Astrocyte (in vitro differentiated cells and primary cell): ENCODE measurements at regions not wholly inside any gene's neighbourhood (a gene's known extent, or its start where the extent isn't known, plus 50 kb on each side); places are given as distances from the start of the nearest gene placed in this dataset.

Experiments
- DNase-seq: peaks from one replicate; pipeline ENCODE4 v3.0.0-alpha.2; 2010; ENCODE audit warnings: low read depth
- FAIRE-seq: peaks from 2 replicates; lab custom pipeline; 2011; peaks lifted over from hg19 to GRCh38; lab: Jason Lieb, UNC
- H2AFZ ChIP-seq: 2 replicates; pipeline ENCODE4 v1.6.0; 2012; ENCODE audit warnings: low read depth, low read length, inconsistent platforms
- H3K27ac ChIP-seq: 2 replicates; pipeline ENCODE4 v1.5.1; 2011; ENCODE audit warnings: low read depth, low read length, inconsistent platforms
- H3K27me3 ChIP-seq: 2 replicates; pipeline ENCODE4 v1.6.0; 2011; ENCODE audit warnings: low read length, inconsistent platforms; ENCODE audit not compliant: insufficient read depth
- H3K36me3 ChIP-seq: 2 replicates; pipeline ENCODE4 v1.5.1; 2011; ENCODE audit warnings: low read length, inconsistent platforms; ENCODE audit not compliant: insufficient read depth
- H3K4me1 ChIP-seq: 2 replicates; pipeline ENCODE4 v1.5.1; 2011; ENCODE audit warnings: low read length, inconsistent platforms; ENCODE audit not compliant: insufficient read depth
- H3K4me2 ChIP-seq: 2 replicates; pipeline ENCODE4 v1.6.0; 2012; ENCODE audit warnings: low read length, inconsistent platforms
- H3K4me3 ChIP-seq: 2 replicates; pipeline ENCODE4 v1.5.1; 2011; ENCODE audit warnings: low read depth, mild to moderate bottlenecking, low read length, inconsistent platforms; ENCODE audit not compliant: insufficient read depth
- H3K79me2 ChIP-seq: 2 replicates; pipeline ENCODE4 v1.6.0; 2012; ENCODE audit warnings: mild to moderate bottlenecking, low read length, inconsistent platforms; ENCODE audit not compliant: insufficient read depth
- H3K9ac ChIP-seq: 2 replicates; pipeline ENCODE4 v1.6.0; 2012; ENCODE audit warnings: mild to moderate bottlenecking, low read length, inconsistent platforms
- H3K9me3 ChIP-seq: 2 replicates; pipeline ENCODE4 v1.5.1; 2012; ENCODE audit warnings: low read depth, mild to moderate bottlenecking, low read length, inconsistent platforms; ENCODE audit not compliant: insufficient read depth
- H4K20me1 ChIP-seq: 2 replicates; pipeline ENCODE4 v1.6.0; 2012; ENCODE audit warnings: low read length, inconsistent platforms; ENCODE audit not compliant: insufficient read depth
- H3K27ac Mint-ChIP-seq: one replicate; pipeline ENCODE4 v1.8.0; 2021; ENCODE audit warnings: mild to moderate bottlenecking, mixed read lengths; ENCODE audit not compliant: unreplicated experiment
- H3K27me3 Mint-ChIP-seq: one replicate; pipeline ENCODE4 v1.8.0; 2021; ENCODE audit warnings: low read depth, mixed read lengths; ENCODE audit not compliant: unreplicated experiment
- H3K36me3 Mint-ChIP-seq: one replicate; pipeline ENCODE4 v1.8.0; 2021; ENCODE audit warnings: low read depth, mixed read lengths; ENCODE audit not compliant: unreplicated experiment
- H3K4me1 Mint-ChIP-seq: one replicate; pipeline ENCODE4 v1.8.0; 2021; ENCODE audit warnings: low read depth, mixed read lengths; ENCODE audit not compliant: unreplicated experiment
- H3K4me3 Mint-ChIP-seq: one replicate; pipeline ENCODE4 v1.8.0; 2021; ENCODE audit warnings: mild to moderate bottlenecking, moderate library complexity, mixed read lengths; ENCODE audit not compliant: unreplicated experiment
- H3K9me3 Mint-ChIP-seq: one replicate; pipeline ENCODE4 v1.8.0; 2021; ENCODE audit warnings: mild to moderate bottlenecking, mixed read lengths; ENCODE audit not compliant: unreplicated experiment
- CTCF ChIP-seq: IDR thresholded peaks from 2 replicates; pipeline ENCODE4 v1.5.1; 2011; ENCODE audit warnings: low read depth, mild to moderate bottlenecking, inconsistent platforms, low read length, moderate library complexity; ENCODE audit not compliant: insufficient read depth
- EZH2 ChIP-seq: IDR thresholded peaks from 2 replicates; pipeline ENCODE4 v1.6.1; 2012; ENCODE audit warnings: mild to moderate bottlenecking, low read length, inconsistent platforms; ENCODE audit not compliant: insufficient read depth

DNA sequence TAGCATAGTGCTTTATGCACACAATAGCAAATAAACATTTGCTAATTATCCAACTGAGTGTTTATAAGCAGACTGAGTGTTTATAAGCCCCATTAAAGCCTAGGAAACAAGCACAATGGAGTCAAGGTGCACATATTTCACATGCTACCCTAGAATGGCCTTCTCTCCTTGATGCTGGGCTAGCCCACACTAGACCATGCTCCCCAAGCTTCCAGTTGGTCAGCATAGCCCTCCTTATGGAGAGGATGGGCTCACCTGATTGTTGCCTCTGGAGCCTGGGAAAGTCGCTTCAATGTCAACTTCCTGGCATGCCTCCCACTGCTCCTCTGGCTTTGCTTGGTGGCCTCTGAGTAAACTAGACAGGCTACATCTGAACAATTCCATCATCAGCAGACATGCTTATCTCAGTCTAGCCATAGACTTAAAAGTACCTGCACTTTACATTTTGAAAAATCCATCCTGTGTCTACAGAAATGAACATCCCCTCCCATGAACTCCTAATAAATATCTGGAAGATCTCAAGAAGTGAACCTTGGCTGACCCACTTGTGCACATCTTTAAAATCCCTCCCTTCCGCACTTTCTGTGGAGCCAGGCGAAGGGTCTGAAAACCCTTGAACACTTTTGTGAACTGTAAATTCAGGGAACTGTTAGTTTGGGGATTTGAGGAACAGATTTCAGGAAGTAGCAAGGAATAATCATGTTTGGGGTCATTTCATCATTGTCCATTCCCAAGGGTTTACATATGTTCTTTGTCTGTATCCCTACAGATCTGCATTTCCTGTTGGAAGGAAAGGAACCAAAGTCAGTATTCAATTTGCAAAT, 486.6 kb downstream of the ARHGEF28 start:
- FAIRE-seq, result no peak
- H3K9ac ChIP-seq, result no peak overlapping the region
- H3K4me1 Mint-ChIP-seq, result peaks cover 9% of the 10 kb centered on the region
- H2AFZ ChIP-seq, result no peak overlapping the region
- no peaks in the 10 kb centered on the region for H4K20me1 ChIP-seq
- no peaks in the 10 kb centered on the region for H3K9me3 ChIP-seq
- H3K27me3 Mint-ChIP-seq, result no peaks in the 10 kb centered on the region
- H3K27me3 ChIP-seq, result no peaks in the 10 kb centered on the region
- no peaks in the 10 kb centered on the region for H3K4me1 ChIP-seq
- no peak overlapping the region for H3K4me3 ChIP-seq
- no peak for DNase-seq
- H3K36me3 ChIP-seq, result no peaks in the 10 kb centered on the region
- peaks cover 2% of the 10 kb centered on the region for H3K9me3 Mint-ChIP-seq
- H3K27ac ChIP-seq, result no peak overlapping the region
- TF ChIP-seq EZH2, result no peak
- TF ChIP-seq CTCF, result no peak
- no peak overlapping the region for H3K27ac Mint-ChIP-seq
- no peaks in the 10 kb centered on the region for H3K36me3 Mint-ChIP-seq
- H3K4me3 Mint-ChIP-seq, result no peak overlapping the region
- H3K79me2 ChIP-seq, result no peaks in the 10 kb centered on the region
- H3K4me2 ChIP-seq, result no peak overlapping the region

GRCh38 chr5:74111764-74112163, 485.8 kb downstream of the ARHGEF28 start:
- peaks cover 2% of the 10 kb centered on the region for H3K9me3 Mint-ChIP-seq
- no peak overlapping the region for H3K4me2 ChIP-seq
- H3K4me1 Mint-ChIP-seq, result peaks cover 11% of the 10 kb centered on the region
- H3K27ac ChIP-seq, result no peak overlapping the region
- no peak overlapping the region for H3K4me3 Mint-ChIP-seq
- TF ChIP-seq EZH2 (no peak), CTCF (no peak)
- FAIRE-seq (no peak), DNase-seq (no peak)
- H3K27me3 ChIP-seq, result no peaks in the 10 kb centered on the region
- no peaks in the 10 kb centered on the region for H3K79me2 ChIP-seq
- H3K4me1 ChIP-seq, result no peaks in the 10 kb centered on the region
- H3K36me3 Mint-ChIP-seq, result no peaks in the 10 kb centered on the region
- no peak overlapping the region for H3K27ac Mint-ChIP-seq
- H3K9me3 ChIP-seq, result no peaks in the 10 kb centered on the region
- no peaks in the 10 kb centered on the region for H3K36me3 ChIP-seq
- H2AFZ ChIP-seq, result no peak overlapping the region
- H4K20me1 ChIP-seq, result no peaks in the 10 kb centered on the region
- no peak overlapping the region for H3K4me3 ChIP-seq
- no peaks in the 10 kb centered on the region for H3K27me3 Mint-ChIP-seq
- H3K9ac ChIP-seq, result no peak overlapping the region

DNA sequence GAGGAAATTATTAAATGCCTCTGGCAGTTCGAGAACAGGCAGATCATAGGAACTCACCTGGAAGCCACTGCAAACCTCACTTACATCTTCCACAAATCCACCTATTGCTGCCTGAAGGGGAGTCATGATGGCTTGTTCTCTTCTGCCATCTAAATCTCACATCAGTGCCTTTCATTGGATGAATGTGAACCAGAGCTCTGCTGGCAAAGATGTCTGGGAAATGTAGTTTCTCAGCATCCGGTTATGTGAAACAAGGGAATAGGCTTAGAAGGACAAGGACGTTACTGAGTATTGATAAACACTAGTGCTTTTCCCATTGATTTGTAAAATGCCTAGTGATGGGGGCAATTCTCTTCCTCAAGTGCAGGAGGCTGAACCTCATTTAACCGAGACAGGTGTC, 483.3 kb downstream of the ARHGEF28 start:
- no peak for DNase-seq
- TF ChIP-seq EZH2 (no peak), CTCF (no peak)
- Histone ChIP-seq H3K79me2 (no peaks in the 10 kb centered on the region), H3K9ac (no peak overlapping the region), H3K27me3 (no peaks in the 10 kb centered on the region), H3K36me3 (no peaks in the 10 kb centered on the region), H2AFZ (no peak overlapping the region), H3K4me1 (no peaks in the 10 kb centered on the region), H4K20me1 (no peaks in the 10 kb centered on the region), H3K9me3 (no peaks in the 10 kb centered on the region), H3K4me3 (no peak overlapping the region), H3K27ac (no peak overlapping the region), H3K4me2 (no peak overlapping the region)
- Mint-ChIP-seq H3K27me3 (no peaks in the 10 kb centered on the region), H3K4me3 (no peak overlapping the region), H3K36me3 (no peaks in the 10 kb centered on the region), H3K27ac (no peak overlapping the region), H3K4me1 (peaks cover 17% of the 10 kb centered on the region), H3K9me3 (no peaks in the 10 kb centered on the region)
- peak; percentile 58 for FAIRE-seq
